Activated effector memory CD4-positive, alpha-beta T cell treated with Interleukin-2 at 50 U/mL for 16 hours (primary cell): ENCODE measurements at regions not wholly inside any gene's neighbourhood (a gene's known extent, or its start where the extent isn't known, plus 50 kb on each side); places are given as distances from the start of the nearest gene placed in this dataset.

Experiments
- DNase-seq: peaks from one replicate; pipeline ENCODE4 v3.0.0-alpha.2; 2020

GRCh38 chr9:89814340-89815040 is 209.7 kb downstream of the GADD45G start:
- DNase-seq, result no peak

- DNase-seq, result no peak
Measured at GRCh38 chr9:89815061-89815902, 210.5 kb downstream of the GADD45G start.

- DNase-seq, result no peak
Measured at GRCh38 chr9:89815903-89816573, 211.2 kb downstream of the GADD45G start.

- no peak for DNase-seq
Measured at GRCh38 chr9:89817151-89817950, 212.5 kb downstream of the GADD45G start.

- DNase-seq, result no peak
Measured at GRCh38 chr9:89820337-89820736, 215.5 kb downstream of the GADD45G start.

- no peak for DNase-seq
Measured at GRCh38 chr9:89821081-89821480, 216.3 kb downstream of the GADD45G start.

- DNase-seq, result no peak
Measured at GRCh38 chr9:89822996-89823395, 218.2 kb downstream of the GADD45G start.

- no peak for DNase-seq
Measured at GRCh38 chr9:89825669-89826068, 220.9 kb downstream of the GADD45G start.

- DNase-seq, result no peak
Measured at GRCh38 chr9:89826186-89826585, 221.4 kb downstream of the GADD45G start.

- no peak for DNase-seq
Measured at GRCh38 chr9:89829346-89829745, 224.5 kb downstream of the GADD45G start.

GRCh38 chr9:89835666-89836065 is 230.9 kb downstream of the GADD45G start:
- DNase-seq, result no peak

GRCh38 chr9:89837162-89837933 is 232.5 kb downstream of the GADD45G start:
- DNase-seq, result no peak

- no peak for DNase-seq
Measured at GRCh38 chr9:89837934-89838310, 233.1 kb downstream of the GADD45G start.

- DNase-seq, result no peak
Measured at GRCh38 chr9:89838621-89839020, 233.8 kb downstream of the GADD45G start.

GRCh38 chr9:89839449-89839848 is 234.6 kb downstream of the GADD45G start:
- no peak for DNase-seq

- DNase-seq, result no peak
Measured at GRCh38 chr9:89839952-89840351, 235.1 kb downstream of the GADD45G start.

- DNase-seq, result no peak
Measured at GRCh38 chr9:89841456-89841855, 236.6 kb downstream of the GADD45G start.

- DNase-seq, result no peak
Measured at GRCh38 chr9:89842267-89842768, 237.5 kb downstream of the GADD45G start.

GRCh38 chr9:89843074-89843473 is 238.3 kb downstream of the GADD45G start:
- no peak for DNase-seq

GRCh38 chr9:89843591-89843990 is 238.8 kb downstream of the GADD45G start:
- DNase-seq, result no peak

GRCh38 chr9:89844075-89844474 is 239.3 kb downstream of the GADD45G start:
- DNase-seq, result no peak

GRCh38 chr9:89844535-89844934 is 239.7 kb downstream of the GADD45G start:
- DNase-seq, result no peak
